ENCODE measurements at regions not wholly inside any gene's neighbourhood (a gene's known extent, or its start where the extent isn't known, plus 50 kb on each side); places are given as distances from the start of the nearest gene placed in this dataset.

GRCh38 chr12:77251799-77252198, 186.4 kb upstream of the E2F7 start:
- no peak overlapping the region for H3K4me3 ChIP-seq (ENCODE audit: low read depth in 1 of 5, low read length in 5 of 5)
- H3K27me3 ChIP-seq (ENCODE audit: control insufficient read depth in 5 of 5, insufficient read depth in 4 of 5, low read length in 5 of 5), result no peaks in the 10 kb centered on the region
- no peaks in the 10 kb centered on the region for H3K36me3 ChIP-seq (ENCODE audit: control insufficient read depth in 5 of 5, insufficient read depth in 5 of 5, low read length in 5 of 5)

DNA sequence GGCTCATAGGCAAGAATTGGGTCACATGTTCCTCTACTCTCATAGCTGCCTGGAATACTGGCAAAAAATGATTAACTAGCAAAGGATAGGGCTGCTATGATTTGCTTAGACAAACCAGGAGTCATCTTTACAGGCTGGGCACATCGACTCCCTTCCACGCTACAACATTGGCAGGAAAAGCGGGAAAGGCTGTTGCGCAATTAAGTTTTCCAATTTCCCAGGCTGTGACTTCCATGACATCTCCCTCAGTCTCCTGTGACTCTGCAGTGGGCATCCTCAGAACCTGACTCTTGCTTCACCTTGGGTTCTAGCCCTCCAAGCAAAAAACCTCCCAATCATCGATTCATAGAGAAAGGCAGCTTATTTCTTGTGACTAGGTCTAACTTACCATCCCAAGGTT, 184.5 kb upstream of the E2F7 start:
- H3K4me3 ChIP-seq (ENCODE audit: low read depth in 1 of 5, low read length in 5 of 5), result no peak overlapping the region
- H3K9me3 ChIP-seq (ENCODE audit: control insufficient read depth in 5 of 5, low read length in 5 of 5), result no peaks in the 10 kb centered on the region
- H3K4me1 ChIP-seq (ENCODE audit: control insufficient read depth in 5 of 5, insufficient read depth in 5 of 5, low read length in 5 of 5), result peaks cover 0 to 17% (median 7%) of the 10 kb centered on the region in 5 donors
- H3K9ac ChIP-seq (ENCODE audit: low read length in 5 of 5), result no peak overlapping the region
- H3K27me3 ChIP-seq (ENCODE audit: control insufficient read depth in 5 of 5, insufficient read depth in 4 of 5, low read length in 5 of 5), result no peaks in the 10 kb centered on the region
- no peak overlapping the region for H3K27ac ChIP-seq (ENCODE audit: low read depth, low read length)
- H3K36me3 ChIP-seq (ENCODE audit: control insufficient read depth in 5 of 5, insufficient read depth in 5 of 5, low read length in 5 of 5), result no peaks in the 10 kb centered on the region

More at GRCh38 chr12:77251799-77252198, 186.4 kb upstream of the E2F7 start:
- Histone ChIP-seq H3K9ac (ENCODE audit: low read length in 5 of 5) (no peak overlapping the region), H3K9me3 (ENCODE audit: control insufficient read depth in 5 of 5, low read length in 5 of 5) (no peaks in the 10 kb centered on the region), H3K27ac (ENCODE audit: low read depth, low read length) (no peak overlapping the region), H3K4me1 (ENCODE audit: control insufficient read depth in 5 of 5, insufficient read depth in 5 of 5, low read length in 5 of 5) (peaks cover 0 to 19% (median 7%) of the 10 kb centered on the region in 5 donors)

GRCh38 chr12:77248036-77248435, 182.7 kb upstream of the E2F7 start:
- Histone ChIP-seq H3K9me3 (ENCODE audit: control insufficient read depth in 5 of 5, low read length in 5 of 5) (no peaks in the 10 kb centered on the region), H3K9ac (ENCODE audit: low read length in 5 of 5) (no peak overlapping the region), H3K27me3 (ENCODE audit: control insufficient read depth in 5 of 5, insufficient read depth in 4 of 5, low read length in 5 of 5) (no peaks in the 10 kb centered on the region), H3K4me3 (ENCODE audit: low read depth in 1 of 5, low read length in 5 of 5) (no peak overlapping the region), H3K36me3 (ENCODE audit: control insufficient read depth in 5 of 5, insufficient read depth in 5 of 5, low read length in 5 of 5) (no peaks in the 10 kb centered on the region), H3K4me1 (ENCODE audit: control insufficient read depth in 5 of 5, insufficient read depth in 5 of 5, low read length in 5 of 5) (peaks cover 0 to 17% (median 7%) of the 10 kb centered on the region in 5 donors), H3K27ac (ENCODE audit: low read depth, low read length) (no peak overlapping the region)

DNA sequence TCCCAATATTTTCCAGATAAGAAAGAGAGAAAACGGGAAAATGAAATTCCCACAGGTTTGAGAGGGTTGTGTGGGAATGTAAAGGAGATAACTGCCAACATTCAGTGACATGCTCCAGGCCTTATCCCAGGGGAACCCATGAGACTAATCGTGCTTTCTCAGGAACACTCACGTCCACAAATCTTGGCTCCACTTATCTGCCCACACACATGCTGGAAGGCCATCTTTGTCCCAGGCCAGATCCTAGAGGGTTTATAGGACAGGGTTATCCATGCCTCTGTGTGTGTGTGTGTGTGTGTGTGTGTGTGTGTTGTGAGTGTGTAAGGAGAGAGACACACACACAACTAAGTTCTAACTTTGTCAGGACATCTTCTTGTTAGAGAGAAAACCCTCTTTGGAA, 182.2 kb upstream of the E2F7 start:
- H3K4me1 ChIP-seq (ENCODE audit: control insufficient read depth in 5 of 5, insufficient read depth in 5 of 5, low read length in 5 of 5), result peaks cover 0 to 17% (median 7%) of the 10 kb centered on the region in 5 donors
- no peaks in the 10 kb centered on the region for H3K36me3 ChIP-seq (ENCODE audit: control insufficient read depth in 5 of 5, insufficient read depth in 5 of 5, low read length in 5 of 5)

GRCh38 chr12:77243345-77243744, 178.0 kb upstream of the E2F7 start:
- Histone ChIP-seq H3K4me1 (ENCODE audit: control insufficient read depth in 5 of 5, insufficient read depth in 5 of 5, low read length in 5 of 5) (peaks cover 4 to 11% (median 4%) of the 10 kb centered on the region in 5 donors), H3K9ac (ENCODE audit: low read length in 5 of 5) (no peak overlapping the region), H3K27me3 (ENCODE audit: control insufficient read depth in 5 of 5, insufficient read depth in 4 of 5, low read length in 5 of 5) (no peaks in the 10 kb centered on the region), H3K9me3 (ENCODE audit: control insufficient read depth in 5 of 5, low read length in 5 of 5) (no peaks in the 10 kb centered on the region), H3K27ac (ENCODE audit: low read depth, low read length) (no peak overlapping the region), H3K36me3 (ENCODE audit: control insufficient read depth in 5 of 5, insufficient read depth in 5 of 5, low read length in 5 of 5) (no peaks in the 10 kb centered on the region), H3K4me3 (ENCODE audit: low read depth in 1 of 5, low read length in 5 of 5) (no peak overlapping the region)

More for the DNA sequence above, 182.2 kb upstream of the E2F7 start:
- no peak overlapping the region for H3K27ac ChIP-seq (ENCODE audit: low read depth, low read length)
- no peak overlapping the region for H3K4me3 ChIP-seq (ENCODE audit: low read depth in 1 of 5, low read length in 5 of 5)
- H3K9me3 ChIP-seq (ENCODE audit: control insufficient read depth in 5 of 5, low read length in 5 of 5), result no peaks in the 10 kb centered on the region
- H3K27me3 ChIP-seq (ENCODE audit: control insufficient read depth in 5 of 5, insufficient read depth in 4 of 5, low read length in 5 of 5), result no peaks in the 10 kb centered on the region
- H3K9ac ChIP-seq (ENCODE audit: low read length in 5 of 5), result no peak overlapping the region

- Histone ChIP-seq H3K36me3 (ENCODE audit: control insufficient read depth in 5 of 5, insufficient read depth in 5 of 5, low read length in 5 of 5) (no peaks in the 10 kb centered on the region), H3K27ac (ENCODE audit: low read depth, low read length) (no peak overlapping the region), H3K27me3 (ENCODE audit: control insufficient read depth in 5 of 5, insufficient read depth in 4 of 5, low read length in 5 of 5) (no peaks in the 10 kb centered on the region), H3K9me3 (ENCODE audit: control insufficient read depth in 5 of 5, low read length in 5 of 5) (no peaks in the 10 kb centered on the region), H3K4me1 (ENCODE audit: control insufficient read depth in 5 of 5, insufficient read depth in 5 of 5, low read length in 5 of 5) (peaks cover 0 to 11% (median 9%) of the 10 kb centered on the region in 5 donors), H3K9ac (ENCODE audit: low read length in 5 of 5) (no peak overlapping the region), H3K4me3 (ENCODE audit: low read depth in 1 of 5, low read length in 5 of 5) (no peak overlapping the region)
These were observed 174.2 kb upstream of the E2F7 start for GRCh38 chr12:77239617-77240016.

- H3K9ac ChIP-seq (ENCODE audit: low read length in 5 of 5), result no peak overlapping the region
- H3K4me3 ChIP-seq (ENCODE audit: low read depth in 1 of 5, low read length in 5 of 5), result no peak overlapping the region
- no peak overlapping the region for H3K27ac ChIP-seq (ENCODE audit: low read depth, low read length)
- no peaks in the 10 kb centered on the region for H3K9me3 ChIP-seq (ENCODE audit: control insufficient read depth in 5 of 5, low read length in 5 of 5)
- H3K27me3 ChIP-seq (ENCODE audit: control insufficient read depth in 5 of 5, insufficient read depth in 4 of 5, low read length in 5 of 5), result no peaks in the 10 kb centered on the region
- peaks cover 0 to 11% (median 9%) of the 10 kb centered on the region in 5 donors for H3K4me1 ChIP-seq (ENCODE audit: control insufficient read depth in 5 of 5, insufficient read depth in 5 of 5, low read length in 5 of 5)
- no peaks in the 10 kb centered on the region for H3K36me3 ChIP-seq (ENCODE audit: control insufficient read depth in 5 of 5, insufficient read depth in 5 of 5, low read length in 5 of 5)
These were observed 173.0 kb upstream of the E2F7 start for GRCh38 chr12:77238335-77238734.

DNA sequence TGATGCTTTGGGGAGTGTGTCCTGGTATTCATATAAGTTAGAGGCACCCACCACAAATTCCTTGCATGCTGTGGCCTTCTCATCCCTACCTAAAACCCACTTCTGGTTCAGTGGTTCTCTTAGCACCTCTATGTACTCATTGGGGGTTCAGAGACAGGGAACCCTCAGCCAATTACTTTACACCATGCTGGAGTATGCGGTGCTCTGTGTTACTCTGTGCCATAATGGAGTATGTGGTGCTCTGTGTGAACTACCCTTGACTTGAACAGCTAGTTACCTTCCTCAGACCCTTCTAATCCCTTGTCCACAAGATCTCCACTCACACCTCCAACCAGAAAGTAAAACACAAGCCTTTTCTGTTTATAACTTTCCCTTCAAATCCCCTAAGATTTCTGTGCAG, 172.5 kb upstream of the E2F7 start:
- Histone ChIP-seq H3K4me1 (ENCODE audit: control insufficient read depth in 5 of 5, insufficient read depth in 5 of 5, low read length in 5 of 5) (peaks cover 0 to 11% (median 9%) of the 10 kb centered on the region in 5 donors), H3K27ac (ENCODE audit: low read depth, low read length) (no peak overlapping the region), H3K9ac (ENCODE audit: low read length in 5 of 5) (no peak overlapping the region), H3K9me3 (ENCODE audit: control insufficient read depth in 5 of 5, low read length in 5 of 5) (no peaks in the 10 kb centered on the region), H3K4me3 (ENCODE audit: low read depth in 1 of 5, low read length in 5 of 5) (no peak overlapping the region), H3K36me3 (ENCODE audit: control insufficient read depth in 5 of 5, insufficient read depth in 5 of 5, low read length in 5 of 5) (no peaks in the 10 kb centered on the region), H3K27me3 (ENCODE audit: control insufficient read depth in 5 of 5, insufficient read depth in 4 of 5, low read length in 5 of 5) (no peaks in the 10 kb centered on the region)

- no peak overlapping the region for H3K9ac ChIP-seq (ENCODE audit: low read length in 5 of 5)
- H3K36me3 ChIP-seq (ENCODE audit: control insufficient read depth in 5 of 5, insufficient read depth in 5 of 5, low read length in 5 of 5), result no peaks in the 10 kb centered on the region
- no peaks in the 10 kb centered on the region for H3K9me3 ChIP-seq (ENCODE audit: control insufficient read depth in 5 of 5, low read length in 5 of 5)
- no peak overlapping the region for H3K27ac ChIP-seq (ENCODE audit: low read depth, low read length)
- H3K4me3 ChIP-seq (ENCODE audit: low read depth in 1 of 5, low read length in 5 of 5), result no peak overlapping the region
- peaks cover 0 to 25% (median 21%) of the 10 kb centered on the region in 5 donors for H3K4me1 ChIP-seq (ENCODE audit: control insufficient read depth in 5 of 5, insufficient read depth in 5 of 5, low read length in 5 of 5)
- no peaks in the 10 kb centered on the region for H3K27me3 ChIP-seq (ENCODE audit: control insufficient read depth in 5 of 5, insufficient read depth in 4 of 5, low read length in 5 of 5)
These were observed 170.7 kb upstream of the E2F7 start for GRCh38 chr12:77236066-77236465.

DNA sequence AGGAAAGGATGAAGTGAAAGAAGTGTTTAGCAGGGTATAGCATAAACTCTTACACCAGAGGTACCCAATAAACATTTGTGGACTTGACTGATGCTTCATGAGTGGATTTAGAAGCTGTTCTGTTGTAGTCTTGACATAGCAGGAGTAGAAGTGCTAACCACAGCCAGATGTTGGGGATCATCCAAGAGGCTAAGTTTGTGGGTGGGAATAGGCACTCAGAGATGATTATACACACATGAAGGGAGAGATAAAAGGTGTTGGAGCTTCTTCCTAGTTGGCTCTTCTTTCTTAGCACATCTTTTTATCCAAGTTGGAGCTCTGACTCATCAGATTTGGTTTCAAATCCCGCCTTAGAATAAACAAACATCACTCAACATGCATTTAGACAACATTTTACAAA, 166.7 kb upstream of the E2F7 start:
- Histone ChIP-seq H3K9me3 (ENCODE audit: control insufficient read depth in 5 of 5, low read length in 5 of 5) (no peaks in the 10 kb centered on the region), H3K4me1 (ENCODE audit: control insufficient read depth in 5 of 5, insufficient read depth in 5 of 5, low read length in 5 of 5) (peaks cover 0 to 33% (median 20%) of the 10 kb centered on the region in 5 donors), H3K4me3 (ENCODE audit: low read depth in 1 of 5, low read length in 5 of 5) (peak overlapping the region in 2 of 5 donors; percentile 0 to 24), H3K9ac (ENCODE audit: low read length in 5 of 5) (no peak overlapping the region), H3K36me3 (ENCODE audit: control insufficient read depth in 5 of 5, insufficient read depth in 5 of 5, low read length in 5 of 5) (no peaks in the 10 kb centered on the region), H3K27me3 (ENCODE audit: control insufficient read depth in 5 of 5, insufficient read depth in 4 of 5, low read length in 5 of 5) (no peaks in the 10 kb centered on the region), H3K27ac (ENCODE audit: low read depth, low read length) (peak overlapping the region; percentile 69)

DNA sequence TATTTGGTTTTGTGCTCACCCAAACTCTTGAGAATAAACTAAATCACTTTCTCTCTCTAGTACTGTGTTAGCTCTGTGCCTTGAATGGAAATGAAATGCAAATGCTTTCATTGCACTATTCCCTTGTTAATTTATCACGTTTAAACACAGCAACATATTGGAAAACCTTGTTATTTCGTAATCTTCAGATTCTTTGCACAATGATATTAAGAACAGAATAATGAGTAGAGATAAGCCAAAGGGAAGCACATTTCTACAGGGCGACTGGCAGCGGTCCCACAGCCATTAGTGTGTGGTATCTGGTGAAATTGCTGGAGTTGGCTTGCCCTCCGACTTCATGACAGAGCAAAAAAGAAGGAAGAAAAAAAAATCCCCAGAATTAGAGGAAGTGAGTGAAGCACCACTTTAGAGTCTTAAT, 166.1 kb upstream of the E2F7 start:
- H3K27ac ChIP-seq (ENCODE audit: low read depth, low read length), result peak overlapping the region; percentile 69
- H3K4me3 ChIP-seq (ENCODE audit: low read depth in 1 of 5, low read length in 5 of 5), result peak overlapping the region in 4 of 5 donors; percentile 0 to 47 (median 25)
- no peak overlapping the region for H3K9ac ChIP-seq (ENCODE audit: low read length in 5 of 5)
- peaks cover 0 to 32% (median 20%) of the 10 kb centered on the region in 5 donors for H3K4me1 ChIP-seq (ENCODE audit: control insufficient read depth in 5 of 5, insufficient read depth in 5 of 5, low read length in 5 of 5)
- H3K27me3 ChIP-seq (ENCODE audit: control insufficient read depth in 5 of 5, insufficient read depth in 4 of 5, low read length in 5 of 5), result no peaks in the 10 kb centered on the region
- H3K9me3 ChIP-seq (ENCODE audit: control insufficient read depth in 5 of 5, low read length in 5 of 5), result no peaks in the 10 kb centered on the region
- H3K36me3 ChIP-seq (ENCODE audit: control insufficient read depth in 5 of 5, insufficient read depth in 5 of 5, low read length in 5 of 5), result no peaks in the 10 kb centered on the region
